K562 (cell line): ENCODE measurements at regions not wholly inside any gene's neighbourhood (a gene's known extent, or its start where the extent isn't known, plus 50 kb on each side); places are given as distances from the start of the nearest gene placed in this dataset.

Experiments
- ATAC-seq: fragments of 200-7000 bp; cut with Tn5 transposase; 3 replicates; pipeline ENCODE4 v1.9.1; 2020; ENCODE audit warnings: moderate library complexity
- BruUV-seq: library from RNA; stranded (reverse); fragments of 400-500 nt; replicated peaks from 2 replicates; lab custom pipeline; 2021; lab: Mats Ljungman, UMichigan
- CTCF ChIA-PET: fragments of 300-600 bp; formaldehyde crosslinking; extraction: SDS; loops from one replicate; lab custom pipeline; 2021; ENCODE audit warnings: low intra/inter-chr PET ratio; lab: Yijun Ruan, JAX
- POLR2A ChIA-PET: fragments of 300-600, 350-650 bp; sonication (Branson Sonifier 250); formaldehyde crosslinking; extraction: SDS; loops from one replicate; lab custom pipeline; 2021; ENCODE audit warnings: antibody characterized with exemption, inconsistent platforms; lab: Yijun Ruan, JAX
- DNase-seq, 4 experiments: peaks; one replicate each; pipeline versions ENCODE4 v3.0.0 to v3.0.0-alpha.2; 2011 to 2018; ENCODE audit warnings: low spot score in 3 of 4, mixed read lengths in 3 of 4; ENCODE audit errors: extremely low read depth in 1 of 4
- FAIRE-seq: peaks from 2 replicates; lab custom pipeline; 2011; peaks lifted over from hg19 to GRCh38; lab: Jason Lieb, UNC
- H2AFZ ChIP-seq: 2 replicates; pipeline ENCODE4 v1.6.0; 2011; ENCODE audit warnings: low read depth, low read length, control low read depth, inconsistent platforms
- H3K27ac ChIP-seq: fragments of 200-600 bp; 3 replicates; pipeline ENCODE4 v1.8.0; 2011; ENCODE audit warnings: low read depth, mild to moderate bottlenecking, control low read depth, inconsistent platforms, low read length, moderate library complexity, mixed read lengths; ENCODE audit errors: extremely low read depth
- H3K27me3 ChIP-seq, 2 experiments: fragments of 300-600 bp in 1 of 2; 2 replicates in 1 of 2; 3 replicates in 1 of 2; pipeline versions ENCODE4 v1.6.0 to v1.8.0; 2011; ENCODE audit warnings: inconsistent platforms in 2 of 2, low read length in 2 of 2, mild to moderate bottlenecking in 1 of 2, mixed read lengths in 1 of 2, moderate library complexity in 1 of 2; ENCODE audit not compliant: control insufficient read depth in 2 of 2, insufficient read depth in 2 of 2
- H3K36me3 ChIP-seq: fragments of 300-600 bp; 3 replicates; pipeline ENCODE4 v1.8.0; 2011; ENCODE audit warnings: mild to moderate bottlenecking, low read length, inconsistent platforms; ENCODE audit not compliant: control insufficient read depth, insufficient read depth
- H3K4me1 ChIP-seq, 2 experiments: fragments of 200-600 bp in 1 of 2; replicated peaks in 1 of 2; 2 replicates in 1 of 2; 3 replicates in 1 of 2; pipeline versions ENCODE4 v1.5.1 to v1.8.0; 2011; ENCODE audit warnings: inconsistent platforms in 2 of 2, low read length in 2 of 2, mild to moderate bottlenecking in 1 of 2, mixed read lengths in 1 of 2, moderate library complexity in 1 of 2; ENCODE audit not compliant: control insufficient read depth in 2 of 2, insufficient read depth in 2 of 2
- H3K4me2 ChIP-seq: 2 replicates; pipeline ENCODE4 v1.6.1; 2011; ENCODE audit warnings: low read length, control low read depth, inconsistent platforms, mixed read lengths; ENCODE audit not compliant: insufficient read depth
- H3K4me3 ChIP-seq: fragments of 200-600 bp; sonication (generic), shearing (Covaris generic); 2 replicates; pipeline ENCODE4 v1.5.1; 2016; ENCODE audit warnings: control low read depth, inconsistent platforms
- H3K79me2 ChIP-seq: fragments of 200-600 bp; 3 replicates; pipeline ENCODE4 v1.8.0; 2011; ENCODE audit warnings: low read length, inconsistent platforms; ENCODE audit not compliant: control insufficient read depth, insufficient read depth
- H3K9ac ChIP-seq, 2 experiments: 2 replicates each; pipeline versions ENCODE4 v1.6.0 to v1.6.1; 2011; ENCODE audit warnings: low read depth in 2 of 2, low read length in 2 of 2, control low read depth in 1 of 2, inconsistent platforms in 1 of 2, mild to moderate bottlenecking in 1 of 2, mixed read lengths in 1 of 2; ENCODE audit not compliant: insufficient read depth in 1 of 2
- H3K9me1 ChIP-seq: one replicate; pipeline ENCODE4 v1.6.0; 2011; ENCODE audit warnings: inconsistent platforms, mild to moderate bottlenecking, low read length, moderate library complexity; ENCODE audit not compliant: control insufficient read depth, insufficient read depth
- H3K9me3 ChIP-seq: replicated peaks from 2 replicates; pipeline ENCODE4 v1.5.1; 2011; ENCODE audit warnings: low read depth, low read length, inconsistent platforms; ENCODE audit not compliant: control insufficient read depth, insufficient read depth
- H4K20me1 ChIP-seq: replicated peaks from 2 replicates; pipeline ENCODE4 v1.6.1; 2011; ENCODE audit warnings: low read length, inconsistent platforms, mixed read lengths; ENCODE audit not compliant: control insufficient read depth, insufficient read depth
- ASH1L ChIP-seq: fragments of 450-650 bp; IDR thresholded peaks from 2 replicates; pipeline ENCODE4 v1.6.1; 2018; ENCODE audit warnings: borderline replicate concordance, mild to moderate bottlenecking, low read depth; ENCODE audit not compliant: partially characterized antibody
- CCAR2 ChIP-seq: fragments of 200-400 bp; formaldehyde crosslinking; IDR thresholded peaks from 2 replicates; pipeline ENCODE4 v1.6.1; 2017; ENCODE audit warnings: mild to moderate bottlenecking, low read depth, low read length
- EHMT2 ChIP-seq: fragments of 450-650 bp; IDR thresholded peaks from 2 replicates; pipeline ENCODE4 v1.6.1; 2018; ENCODE audit warnings: antibody characterized with exemption
- KLF1 ChIP-seq: fragments of 450-650 bp; IDR thresholded peaks from 2 replicates; pipeline ENCODE4 v1.6.1; 2016; ENCODE audit warnings: missing genetic modification characterization, missing compliant biosample characterization
- RBM17 ChIP-seq: fragments of 200-400 bp; formaldehyde crosslinking; IDR thresholded peaks from 2 replicates; pipeline ENCODE4 v1.6.1; 2017; ENCODE audit warnings: low read depth, mild to moderate bottlenecking, low read length, borderline replicate concordance
- TSC22D4 ChIP-seq: fragments of 450-650 bp; IDR thresholded peaks from 2 replicates; pipeline ENCODE4 v1.6.1; 2016; ENCODE audit warnings: missing genetic modification characterization, missing biosample characterization, control low read depth
- ZNF12 ChIP-seq: sonication (generic); formaldehyde crosslinking; IDR thresholded peaks from 2 replicates; pipeline ENCODE4 v1.4.0; 2020; ENCODE audit warnings: mild to moderate bottlenecking, missing genetic modification reagents
- ZNF134 ChIP-seq: fragments of 250-450 bp; sonication (Bioruptor Pico); conservative IDR thresholded peaks from 2 replicates; pipeline ENCODE4 v1.4.0; 2020
- ZNF561 ChIP-seq: fragments of 450-650 bp; formaldehyde crosslinking; conservative IDR thresholded peaks from 2 replicates; pipeline ENCODE4 v1.4.0; 2020; ENCODE audit warnings: mild to moderate bottlenecking, moderate library complexity
- WGBS: fragments of 100-300 bp; shearing (Covaris generic); methylation state at CpG from one replicate; pipeline ENCODE4 v1.1.6; 2016; ENCODE audit warnings: low coverage, mixed read lengths; ENCODE audit not compliant: insufficient coverage; ENCODE audit errors: missing lambda C conversion rate; 5-methylcytosine and 5-hydroxymethylcytosine counted together
- in situ Hi-C: fragments of 300-500 bp; cut with MboI; formaldehyde crosslinking; loops from 4 replicates; pipeline ENCODE4 v1.15.0; 2018; ENCODE audit warnings: inconsistent platforms, mixed read lengths
- intact Hi-C: fragments of 100-400 bp; cut with micrococcal nuclease; formaldehyde crosslinking; loops from 2 replicates; pipeline ENCODE4 v1.14.2; 2022
- TF ChIP-seq, protein P1 (sequence below): fragments of 450-650 bp; IDR thresholded peaks from 2 replicates; pipeline ENCODE4 v1.6.1; 2018; ENCODE audit not compliant: partially characterized antibody
- TF ChIP-seq, protein P2 (sequence below), 2 experiments: fragments of 450-650 bp; IDR thresholded peaks; 2 replicates each; pipeline ENCODE4 v1.6.1; 2016
- TF ChIP-seq, protein P3 (sequence below): fragments of 450-650 bp; IDR thresholded peaks from 2 replicates; pipeline ENCODE4 v1.6.1; 2016; ENCODE audit warnings: borderline replicate concordance

DNA sequence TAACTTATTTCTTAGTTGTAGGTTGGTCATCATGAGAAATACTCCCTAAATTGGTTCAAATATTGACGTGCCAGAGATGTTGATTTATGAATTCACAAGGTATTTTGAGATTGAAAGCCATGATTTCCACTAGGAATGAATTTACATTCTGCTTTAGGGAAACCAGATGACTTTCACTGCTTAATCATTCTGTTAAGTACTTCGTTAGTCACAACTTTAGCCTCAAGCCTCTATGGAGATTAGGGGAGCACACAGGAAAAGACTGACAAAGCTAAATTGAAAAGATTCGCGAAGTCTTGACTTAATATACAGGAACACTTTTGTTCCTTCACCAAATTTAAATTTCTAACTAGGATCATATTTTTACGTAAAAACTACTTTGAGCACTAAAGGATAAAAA, 250.4 kb upstream of the CACNA2D1 start (continued):
- no peak for TF ChIP-seq EHMT2

DNA sequence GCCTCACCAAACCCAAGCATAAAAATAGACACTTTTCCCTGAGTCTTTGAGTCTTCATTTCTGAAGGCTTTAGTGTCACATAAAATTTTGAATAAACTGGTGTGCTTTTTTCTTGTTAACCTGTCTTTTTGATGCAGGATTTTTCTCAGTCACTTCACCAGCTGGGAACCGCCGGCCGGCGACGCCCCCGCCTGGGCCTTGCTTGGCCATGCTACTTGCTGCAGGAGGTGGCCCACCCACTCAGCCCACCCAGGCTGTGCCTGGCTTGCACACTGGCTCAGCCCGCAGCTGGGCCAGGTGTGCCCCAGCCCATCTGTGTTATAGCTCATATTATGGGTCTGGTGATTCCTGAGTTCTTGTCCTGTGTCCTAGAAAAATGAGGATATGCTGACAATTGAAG, 247.4 kb upstream of the CACNA2D1 start:
- no peak for TF ChIP-seq TSC22D4 (tag)
- TF ChIP-seq ASH1L, result no peak
- TF ChIP-seq, protein P1, sequence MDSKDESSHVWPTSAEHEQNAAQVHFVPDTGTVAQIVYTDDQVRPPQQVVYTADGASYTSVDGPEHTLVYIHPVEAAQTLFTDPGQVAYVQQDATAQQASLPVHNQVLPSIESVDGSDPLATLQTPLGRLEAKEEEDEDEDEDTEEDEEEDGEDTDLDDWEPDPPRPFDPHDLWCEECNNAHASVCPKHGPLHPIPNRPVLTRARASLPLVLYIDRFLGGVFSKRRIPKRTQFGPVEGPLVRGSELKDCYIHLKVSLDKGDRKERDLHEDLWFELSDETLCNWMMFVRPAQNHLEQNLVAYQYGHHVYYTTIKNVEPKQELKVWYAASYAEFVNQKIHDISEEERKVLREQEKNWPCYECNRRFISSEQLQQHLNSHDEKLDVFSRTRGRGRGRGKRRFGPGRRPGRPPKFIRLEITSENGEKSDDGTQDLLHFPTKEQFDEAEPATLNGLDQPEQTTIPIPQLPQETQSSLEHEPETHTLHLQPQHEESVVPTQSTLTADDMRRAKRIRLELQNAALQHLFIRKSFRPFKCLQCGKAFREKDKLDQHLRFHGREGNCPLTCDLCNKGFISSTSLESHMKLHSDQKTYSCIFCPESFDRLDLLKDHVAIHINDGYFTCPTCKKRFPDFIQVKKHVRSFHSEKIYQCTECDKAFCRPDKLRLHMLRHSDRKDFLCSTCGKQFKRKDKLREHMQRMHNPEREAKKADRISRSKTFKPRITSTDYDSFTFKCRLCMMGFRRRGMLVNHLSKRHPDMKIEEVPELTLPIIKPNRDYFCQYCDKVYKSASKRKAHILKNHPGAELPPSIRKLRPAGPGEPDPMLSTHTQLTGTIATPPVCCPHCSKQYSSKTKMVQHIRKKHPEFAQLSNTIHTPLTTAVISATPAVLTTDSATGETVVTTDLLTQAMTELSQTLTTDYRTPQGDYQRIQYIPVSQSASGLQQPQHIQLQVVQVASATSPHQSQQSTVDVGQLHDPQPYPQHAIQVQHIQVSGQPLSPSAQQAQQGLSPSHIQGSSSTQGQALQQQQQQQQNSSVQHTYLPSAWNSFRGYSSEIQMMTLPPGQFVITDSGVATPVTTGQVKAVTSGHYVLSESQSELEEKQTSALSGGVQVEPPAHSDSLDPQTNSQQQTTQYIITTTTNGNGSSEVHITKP, result no peak
- TF ChIP-seq ZNF12, result no peak
- TF ChIP-seq, protein P2, sequence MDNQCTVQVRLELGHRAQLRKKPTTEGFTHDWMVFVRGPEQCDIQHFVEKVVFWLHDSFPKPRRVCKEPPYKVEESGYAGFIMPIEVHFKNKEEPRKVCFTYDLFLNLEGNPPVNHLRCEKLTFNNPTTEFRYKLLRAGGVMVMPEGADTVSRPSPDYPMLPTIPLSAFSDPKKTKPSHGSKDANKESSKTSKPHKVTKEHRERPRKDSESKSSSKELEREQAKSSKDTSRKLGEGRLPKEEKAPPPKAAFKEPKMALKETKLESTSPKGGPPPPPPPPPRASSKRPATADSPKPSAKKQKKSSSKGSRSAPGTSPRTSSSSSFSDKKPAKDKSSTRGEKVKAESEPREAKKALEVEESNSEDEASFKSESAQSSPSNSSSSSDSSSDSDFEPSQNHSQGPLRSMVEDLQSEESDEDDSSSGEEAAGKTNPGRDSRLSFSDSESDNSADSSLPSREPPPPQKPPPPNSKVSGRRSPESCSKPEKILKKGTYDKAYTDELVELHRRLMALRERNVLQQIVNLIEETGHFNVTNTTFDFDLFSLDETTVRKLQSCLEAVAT (IDR thresholded peaks at IDR 0.05), result no peak
- TF ChIP-seq ZNF561 (CRISPR knock-in tag), result no peak
- no peak for TF ChIP-seq ZNF134 (CRISPR knock-in tag)
- TF ChIP-seq KLF1 (tag), result no peak
- TF ChIP-seq, protein P3, sequence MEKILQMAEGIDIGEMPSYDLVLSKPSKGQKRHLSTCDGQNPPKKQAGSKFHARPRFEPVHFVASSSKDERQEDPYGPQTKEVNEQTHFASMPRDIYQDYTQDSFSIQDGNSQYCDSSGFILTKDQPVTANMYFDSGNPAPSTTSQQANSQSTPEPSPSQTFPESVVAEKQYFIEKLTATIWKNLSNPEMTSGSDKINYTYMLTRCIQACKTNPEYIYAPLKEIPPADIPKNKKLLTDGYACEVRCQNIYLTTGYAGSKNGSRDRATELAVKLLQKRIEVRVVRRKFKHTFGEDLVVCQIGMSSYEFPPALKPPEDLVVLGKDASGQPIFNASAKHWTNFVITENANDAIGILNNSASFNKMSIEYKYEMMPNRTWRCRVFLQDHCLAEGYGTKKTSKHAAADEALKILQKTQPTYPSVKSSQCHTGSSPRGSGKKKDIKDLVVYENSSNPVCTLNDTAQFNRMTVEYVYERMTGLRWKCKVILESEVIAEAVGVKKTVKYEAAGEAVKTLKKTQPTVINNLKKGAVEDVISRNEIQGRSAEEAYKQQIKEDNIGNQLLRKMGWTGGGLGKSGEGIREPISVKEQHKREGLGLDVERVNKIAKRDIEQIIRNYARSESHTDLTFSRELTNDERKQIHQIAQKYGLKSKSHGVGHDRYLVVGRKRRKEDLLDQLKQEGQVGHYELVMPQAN, result no peak
- TF ChIP-seq RBM17, result no peak
- no peak for TF ChIP-seq CCAR2
- H3K4me3 ChIP-seq, result no peak overlapping the region
- ATAC-seq (no peak), FAIRE-seq (no peak), DNase-seq (no peak)
- CTCF ChIA-PET, result no interaction called here
- in situ Hi-C loops (no loop called here), intact Hi-C loops (no loop called here)
- H3K27me3 ChIP-seq, result no peaks in the 10 kb centered on the region
- no peaks in the 10 kb centered on the region for H3K36me3 ChIP-seq
- 0% methylated on average over 7 of the region's 7 CpGs for WGBS
- no peaks in the 10 kb centered on the region for H3K4me1 ChIP-seq
- BruUV-seq, result no TSS peak
- H3K27ac ChIP-seq, result no peak overlapping the region
- no peak overlapping the region for H2AFZ ChIP-seq
- no peak overlapping the region for H3K4me2 ChIP-seq
- no peak overlapping the region for H3K9ac ChIP-seq
- H3K9me3 ChIP-seq, result no peaks in the 10 kb centered on the region
- no peaks in the 10 kb centered on the region for H3K79me2 ChIP-seq
- no peaks in the 10 kb centered on the region for H3K9me1 ChIP-seq
- POLR2A ChIA-PET, result no interaction called here
- H4K20me1 ChIP-seq, result no peaks in the 10 kb centered on the region
